Nephron progenitor cell (in vitro differentiated cells): ENCODE measurements at regions not wholly inside any gene's neighbourhood (a gene's known extent, or its start where the extent isn't known, plus 50 kb on each side); places are given as distances from the start of the nearest gene placed in this dataset.
A peak's percentile ranks its signal among the peaks of the same experiment; 100 is the strongest.

Source experiments
- DNase-seq: peaks from one replicate; pipeline ENCODE4 v3.0.0; 2021
- H3K27ac Mint-ChIP-seq: 2 replicates; pipeline ENCODE4 v1.8.0; 2021; ENCODE audit warnings: mild to moderate bottlenecking, moderate library complexity, mixed read lengths
- H3K27me3 Mint-ChIP-seq: 2 replicates; pipeline ENCODE4 v1.8.0; 2021; ENCODE audit warnings: mild to moderate bottlenecking, low read depth, mixed read lengths; ENCODE audit not compliant: poor library complexity
- H3K36me3 Mint-ChIP-seq: 2 replicates; pipeline ENCODE4 v1.8.0; 2021; ENCODE audit warnings: low read depth, mixed read lengths
- H3K4me1 Mint-ChIP-seq: 2 replicates; pipeline ENCODE4 v1.8.0; 2021; ENCODE audit warnings: mixed read lengths
- H3K4me3 Mint-ChIP-seq: 2 replicates; pipeline ENCODE4 v1.8.0; 2021; ENCODE audit warnings: mild to moderate bottlenecking, moderate library complexity, mixed read lengths
- H3K9me3 Mint-ChIP-seq: 2 replicates; pipeline ENCODE4 v1.8.0; 2021; ENCODE audit warnings: mild to moderate bottlenecking, moderate library complexity, mixed read lengths
- TF ChIP-seq, protein P1 (sequence below): fragments of 200-600 bp; sonication (generic); IDR thresholded peaks from 2 replicates; pipeline ENCODE4 v1.5.0; 2021; ENCODE audit warnings: antibody characterized with exemption

- TF ChIP-seq, protein P1, sequence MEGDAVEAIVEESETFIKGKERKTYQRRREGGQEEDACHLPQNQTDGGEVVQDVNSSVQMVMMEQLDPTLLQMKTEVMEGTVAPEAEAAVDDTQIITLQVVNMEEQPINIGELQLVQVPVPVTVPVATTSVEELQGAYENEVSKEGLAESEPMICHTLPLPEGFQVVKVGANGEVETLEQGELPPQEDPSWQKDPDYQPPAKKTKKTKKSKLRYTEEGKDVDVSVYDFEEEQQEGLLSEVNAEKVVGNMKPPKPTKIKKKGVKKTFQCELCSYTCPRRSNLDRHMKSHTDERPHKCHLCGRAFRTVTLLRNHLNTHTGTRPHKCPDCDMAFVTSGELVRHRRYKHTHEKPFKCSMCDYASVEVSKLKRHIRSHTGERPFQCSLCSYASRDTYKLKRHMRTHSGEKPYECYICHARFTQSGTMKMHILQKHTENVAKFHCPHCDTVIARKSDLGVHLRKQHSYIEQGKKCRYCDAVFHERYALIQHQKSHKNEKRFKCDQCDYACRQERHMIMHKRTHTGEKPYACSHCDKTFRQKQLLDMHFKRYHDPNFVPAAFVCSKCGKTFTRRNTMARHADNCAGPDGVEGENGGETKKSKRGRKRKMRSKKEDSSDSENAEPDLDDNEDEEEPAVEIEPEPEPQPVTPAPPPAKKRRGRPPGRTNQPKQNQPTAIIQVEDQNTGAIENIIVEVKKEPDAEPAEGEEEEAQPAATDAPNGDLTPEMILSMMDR: no peak
- Mint-ChIP-seq H3K4me3 (no peak overlapping the region), H3K27ac (no peak overlapping the region), H3K27me3 (peaks cover 13% of the 10 kb centered on the region), H3K36me3 (no peaks in the 10 kb centered on the region), H3K4me1 (no peaks in the 10 kb centered on the region), H3K9me3 (no peaks in the 10 kb centered on the region)
- DNase-seq: no peak
These were observed 101.3 kb upstream of the CTBP2 start for GRCh38 chr10:125261491-125262186.

GRCh38 chr10:125260260-125260659, 99.9 kb upstream of the CTBP2 start:
- Mint-ChIP-seq H3K27me3 (peaks cover 16% of the 10 kb centered on the region), H3K4me3 (no peak overlapping the region), H3K36me3 (no peaks in the 10 kb centered on the region), H3K4me1 (no peaks in the 10 kb centered on the region), H3K27ac (no peak overlapping the region), H3K9me3 (no peaks in the 10 kb centered on the region)
- TF ChIP-seq, protein P1: no peak
- no peak for DNase-seq

- no peaks in the 10 kb centered on the region for H3K4me1 Mint-ChIP-seq
- no peak overlapping the region for H3K4me3 Mint-ChIP-seq
- TF ChIP-seq, protein P1: no peak
- peaks cover 16% of the 10 kb centered on the region for H3K27me3 Mint-ChIP-seq
- H3K9me3 Mint-ChIP-seq: no peaks in the 10 kb centered on the region
- H3K36me3 Mint-ChIP-seq: no peaks in the 10 kb centered on the region
- no peak overlapping the region for H3K27ac Mint-ChIP-seq
- DNase-seq: no peak
These were observed 99.3 kb upstream of the CTBP2 start for GRCh38 chr10:125259651-125260050.

GRCh38 chr10:125258676-125259075, 98.3 kb upstream of the CTBP2 start:
- Mint-ChIP-seq H3K4me1 (no peaks in the 10 kb centered on the region), H3K4me3 (no peak overlapping the region), H3K9me3 (no peaks in the 10 kb centered on the region), H3K27me3 (peaks cover 19% of the 10 kb centered on the region), H3K36me3 (no peaks in the 10 kb centered on the region), H3K27ac (no peak overlapping the region)
- no peak for DNase-seq
- TF ChIP-seq, protein P1: no peak

DNA sequence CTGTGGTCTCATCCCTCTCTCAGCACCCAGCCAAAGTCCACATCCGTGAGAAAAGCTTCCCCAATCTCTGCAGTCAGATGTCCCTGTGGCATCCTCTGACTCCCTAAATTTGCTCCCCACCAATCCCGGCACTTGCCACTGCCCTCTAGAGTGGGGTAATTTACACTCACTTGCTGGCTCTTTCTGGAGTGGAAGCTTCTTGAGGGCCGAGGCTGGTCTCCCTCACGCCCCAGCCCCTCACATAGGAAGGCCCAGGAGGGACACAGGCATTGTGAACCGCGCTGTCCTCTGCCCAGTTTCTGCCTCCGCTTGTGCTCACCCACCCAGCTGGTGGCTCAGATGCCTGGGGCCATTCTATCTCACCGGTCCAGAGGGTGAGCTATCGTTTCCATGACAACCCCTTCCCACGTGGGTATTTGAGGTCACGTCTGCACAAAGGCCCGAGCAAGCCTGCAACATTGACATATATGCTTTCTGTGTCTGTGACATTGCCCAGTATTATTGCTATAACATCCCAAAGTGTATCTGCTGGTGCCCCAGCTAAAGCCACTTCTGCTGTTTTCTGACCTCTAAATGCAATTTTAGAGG, 97.3 kb upstream of the CTBP2 start:
- Mint-ChIP-seq H3K27ac (peak overlapping the region; percentile 29), H3K4me3 (no peak overlapping the region), H3K9me3 (peaks cover 7% of the 10 kb centered on the region), H3K27me3 (peaks cover 21% of the 10 kb centered on the region), H3K4me1 (no peaks in the 10 kb centered on the region), H3K36me3 (no peaks in the 10 kb centered on the region)
- no peak for DNase-seq
- TF ChIP-seq, protein P1: no peak

DNA sequence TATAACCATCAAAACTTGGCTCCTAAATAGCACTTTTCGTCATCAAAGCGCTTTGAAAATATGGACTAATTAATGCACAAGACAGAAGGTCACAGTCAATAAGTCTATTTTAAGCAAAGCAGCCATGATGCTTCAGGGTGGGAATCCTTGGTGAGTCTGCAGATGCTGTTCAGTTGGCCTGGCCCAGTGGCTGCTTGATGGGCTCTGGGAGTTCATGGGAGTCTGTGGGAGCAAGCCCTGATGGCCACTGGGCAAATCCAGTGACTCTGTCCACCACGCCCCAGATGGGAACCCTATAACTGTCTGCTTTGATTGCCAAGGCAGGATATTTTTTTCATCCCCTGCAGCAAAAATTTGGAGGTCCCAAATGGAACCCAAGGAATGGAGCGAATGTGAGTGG, 95.7 kb upstream of the CTBP2 start:
- Mint-ChIP-seq H3K4me3 (no peak overlapping the region), H3K9me3 (peaks cover 21% of the 10 kb centered on the region), H3K36me3 (no peaks in the 10 kb centered on the region), H3K27ac (no peak overlapping the region), H3K27me3 (peaks cover 29% of the 10 kb centered on the region), H3K4me1 (no peaks in the 10 kb centered on the region)
- TF ChIP-seq, protein P1: no peak
- no peak for DNase-seq
